Right atrium auricular region (tissue), 2 donors: ENCODE measurements at regions not wholly inside any gene's neighbourhood (a gene's known extent, or its start where the extent isn't known, plus 50 kb on each side); places are given as distances from the start of the nearest gene placed in this dataset.

Source experiments
- DNase-seq: peaks from one replicate; pipeline ENCODE4 v3.0.0-alpha.2; 2019; ENCODE audit warnings: low spot score
- H3K27ac ChIP-seq, 2 donors: fragments of 200-600 bp; sonication (generic); 1 replicate in 1 of 2; 2 replicates in 1 of 2; pipeline ENCODE4 v1.5.1; 2016 to 2019
- H3K27me3 ChIP-seq, 2 donors: fragments of 200-600 bp; sonication (generic); one replicate each; pipeline versions ENCODE4 v1.5.1 to v1.6.0; 2017 to 2019
- H3K36me3 ChIP-seq: fragments of 200-600 bp; sonication (generic); one replicate; pipeline ENCODE4 v1.5.1; 2016
- H3K4me1 ChIP-seq, 2 donors: fragments of 200-600 bp; sonication (generic); one replicate each; pipeline versions ENCODE4 v1.5.1 to v1.6.0; 2017 to 2019
- H3K4me3 ChIP-seq, 2 donors: fragments of 200-600 bp; sonication (generic); 1 replicate in 1 of 2; 2 replicates in 1 of 2; pipeline ENCODE4 v1.5.1; 2017 to 2019; ENCODE audit warnings: mild to moderate bottlenecking in 1 of 2, moderate library complexity in 1 of 2
- H3K9me3 ChIP-seq, 2 donors: fragments of 200-600 bp; sonication (generic); one replicate each; pipeline ENCODE4 v1.5.1; 2019
- CTCF ChIP-seq, 2 donors: fragments of 200-600 bp; sonication (generic); IDR thresholded peaks; one replicate each; pipeline ENCODE4 v1.5.1; 2019; ENCODE audit warnings: antibody characterized with exemption in 2 of 2

GRCh38 chr2:105590780-105591660 lies 153.7 kb upstream of the NCK2 start:
- no peaks in the 10 kb centered on the region for H3K36me3 ChIP-seq
- no peak overlapping the region for H3K4me3 ChIP-seq
- no peaks in the 10 kb centered on the region for H3K4me1 ChIP-seq
- no peaks in the 10 kb centered on the region for H3K27me3 ChIP-seq
- H3K9me3 ChIP-seq, result peaks cover 0 to 7% of the 10 kb centered on the region in 2 donors
- H3K27ac ChIP-seq, result no peak overlapping the region
- DNase-seq, result no peak
- no peak for TF ChIP-seq CTCF (IDR thresholded peaks at IDR 0.05)

GRCh38 chr2:105588581-105588980 lies 156.1 kb upstream of the NCK2 start:
- no peak overlapping the region for H3K4me3 ChIP-seq
- no peak for DNase-seq
- no peak overlapping the region for H3K27ac ChIP-seq
- H3K27me3 ChIP-seq, result no peaks in the 10 kb centered on the region
- H3K9me3 ChIP-seq, result peaks cover 0 to 7% of the 10 kb centered on the region in 2 donors
- no peak for TF ChIP-seq CTCF (IDR thresholded peaks at IDR 0.05)
- H3K36me3 ChIP-seq, result no peaks in the 10 kb centered on the region
- H3K4me1 ChIP-seq, result no peaks in the 10 kb centered on the region

GRCh38 chr2:105587637-105588036 lies 157.1 kb upstream of the NCK2 start:
- H3K27me3 ChIP-seq, result no peaks in the 10 kb centered on the region
- TF ChIP-seq CTCF (IDR thresholded peaks at IDR 0.05), result no peak
- H3K36me3 ChIP-seq, result no peaks in the 10 kb centered on the region
- H3K4me1 ChIP-seq, result no peaks in the 10 kb centered on the region
- H3K9me3 ChIP-seq, result peaks cover 0 to 7% of the 10 kb centered on the region in 2 donors
- no peak overlapping the region for H3K4me3 ChIP-seq
- H3K27ac ChIP-seq, result no peak overlapping the region
- no peak for DNase-seq

GRCh38 chr2:105584435-105585010 lies 160.2 kb upstream of the NCK2 start:
- H3K4me1 ChIP-seq, result no peaks in the 10 kb centered on the region
- H3K4me3 ChIP-seq, result no peak overlapping the region
- TF ChIP-seq CTCF (IDR thresholded peaks at IDR 0.05), result no peak
- H3K9me3 ChIP-seq, result peaks cover 0 to 7% of the 10 kb centered on the region in 2 donors
- no peak overlapping the region for H3K27ac ChIP-seq
- no peaks in the 10 kb centered on the region for H3K27me3 ChIP-seq
- no peak for DNase-seq
- no peaks in the 10 kb centered on the region for H3K36me3 ChIP-seq

- H3K36me3 ChIP-seq, result no peaks in the 10 kb centered on the region
- H3K4me1 ChIP-seq, result no peaks in the 10 kb centered on the region
- H3K27ac ChIP-seq, result no peak overlapping the region
- H3K9me3 ChIP-seq, result no peaks in the 10 kb centered on the region
- H3K4me3 ChIP-seq, result no peak overlapping the region
- DNase-seq, result no peak
- TF ChIP-seq CTCF (IDR thresholded peaks at IDR 0.05), result no peak
- H3K27me3 ChIP-seq, result no peaks in the 10 kb centered on the region
Observed at GRCh38 chr2:105582952-105583660, 161.6 kb upstream of the NCK2 start.
